HG03097 (cell line): ENCODE measurements at regions not wholly inside any gene's neighbourhood (a gene's known extent, or its start where the extent isn't known, plus 50 kb on each side); places are given as distances from the start of the nearest gene placed in this dataset.
A peak's percentile ranks its signal among the peaks of the same experiment; 100 is the strongest.

Experiments used
- ATAC-seq: cut with Tn5 transposase; IDR thresholded peaks from one replicate; pipeline ENCODE4 v1.9.1; 2021; ENCODE audit not compliant: unreplicated experiment, low FRiP score

DNA sequence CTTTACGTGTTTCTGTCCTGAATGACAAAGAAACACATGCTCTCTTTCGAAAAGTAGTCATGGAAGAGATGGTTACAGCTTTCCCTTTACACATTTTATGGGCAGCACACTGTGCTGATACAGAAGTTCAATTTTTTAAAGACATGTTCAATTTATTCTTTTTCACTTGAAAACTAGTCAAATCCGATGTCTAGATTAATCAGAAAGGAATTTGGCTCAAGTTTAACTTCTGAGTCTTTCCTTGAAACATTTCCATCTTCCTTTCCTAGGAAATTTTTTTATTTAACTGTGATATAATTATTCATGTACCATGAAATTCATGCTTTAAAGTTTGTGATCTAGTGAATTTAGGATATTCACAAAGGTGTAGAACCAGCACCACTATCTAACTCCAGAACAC, 360.1 kb downstream of the TNS3 start:
- ATAC-seq = no peak

DNA sequence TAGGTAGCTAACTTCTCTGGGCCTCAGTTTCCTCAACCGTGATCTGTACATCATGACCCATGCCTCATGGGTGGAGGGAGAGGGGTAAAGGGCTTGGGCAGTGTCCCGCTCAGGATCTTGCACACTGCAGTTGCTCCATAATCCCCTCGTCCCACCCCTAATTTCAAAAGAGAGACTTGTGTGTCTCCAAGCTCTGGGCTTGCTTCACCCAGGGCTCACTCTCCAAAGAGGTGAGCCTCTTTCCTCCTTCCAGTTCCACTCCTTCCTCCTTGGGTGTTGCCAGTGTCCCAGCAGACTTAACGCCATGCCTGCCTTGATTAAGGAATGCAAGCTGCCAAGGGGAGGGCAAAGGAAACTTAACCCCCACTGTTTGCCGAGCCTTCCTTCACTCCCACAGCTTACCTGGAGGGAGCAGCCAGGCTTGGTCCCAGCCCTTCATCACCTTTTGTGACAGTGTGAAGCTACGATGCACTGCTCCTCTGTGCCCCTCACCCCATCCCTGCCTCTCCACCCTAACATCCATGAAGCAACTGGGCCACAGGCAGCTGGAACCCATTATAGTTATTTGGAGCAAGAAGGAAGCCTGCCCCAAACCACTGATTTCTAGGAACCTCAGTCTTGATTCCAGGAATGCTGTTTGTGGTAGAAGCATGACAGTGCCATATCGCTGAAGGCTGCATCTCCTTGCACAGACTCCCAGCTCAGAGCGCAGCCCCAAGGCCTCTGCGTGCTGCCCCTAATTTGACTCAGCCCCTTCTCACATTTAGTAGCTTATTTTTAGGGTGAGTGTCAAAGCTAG, 363.3 kb downstream of the TNS3 start:
- no peak for ATAC-seq

DNA sequence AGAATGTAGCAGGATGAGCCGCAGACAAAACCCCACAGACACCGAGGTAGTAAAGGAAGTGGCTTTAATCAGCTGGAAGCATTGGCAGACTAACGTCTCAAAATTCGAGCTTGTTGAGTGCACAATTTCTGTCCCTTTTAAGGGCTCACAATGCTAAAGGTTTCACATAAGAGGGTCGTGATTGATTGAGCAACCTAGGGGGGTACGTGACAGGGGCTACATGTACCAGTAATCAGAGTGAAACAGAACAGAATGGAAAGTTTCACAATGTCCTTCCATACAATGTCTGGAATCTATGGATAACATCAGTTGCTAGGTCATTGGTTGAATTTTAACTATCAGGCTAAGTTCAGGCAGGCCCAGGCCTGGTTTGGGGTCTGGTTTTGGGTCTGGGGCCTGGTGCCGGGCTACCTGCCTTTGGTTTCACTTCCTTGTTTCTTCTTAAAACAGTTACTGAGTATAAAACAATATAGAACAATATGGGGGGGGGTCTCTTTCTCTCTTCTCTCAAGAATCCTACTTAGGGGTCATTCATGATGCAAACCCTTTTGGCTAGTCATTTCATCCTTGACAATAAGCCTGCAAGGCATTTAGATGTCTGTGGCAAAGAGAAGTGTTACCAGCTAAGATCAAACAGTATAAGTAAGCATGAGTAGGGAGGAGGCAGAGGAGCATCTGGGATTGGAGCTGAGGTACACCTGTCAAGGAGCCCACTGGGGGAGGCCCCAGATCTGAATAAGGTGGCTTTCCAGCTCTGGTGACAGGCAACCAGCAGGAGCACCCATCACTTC, 364.1 kb downstream of the TNS3 start:
- no peak for ATAC-seq

DNA sequence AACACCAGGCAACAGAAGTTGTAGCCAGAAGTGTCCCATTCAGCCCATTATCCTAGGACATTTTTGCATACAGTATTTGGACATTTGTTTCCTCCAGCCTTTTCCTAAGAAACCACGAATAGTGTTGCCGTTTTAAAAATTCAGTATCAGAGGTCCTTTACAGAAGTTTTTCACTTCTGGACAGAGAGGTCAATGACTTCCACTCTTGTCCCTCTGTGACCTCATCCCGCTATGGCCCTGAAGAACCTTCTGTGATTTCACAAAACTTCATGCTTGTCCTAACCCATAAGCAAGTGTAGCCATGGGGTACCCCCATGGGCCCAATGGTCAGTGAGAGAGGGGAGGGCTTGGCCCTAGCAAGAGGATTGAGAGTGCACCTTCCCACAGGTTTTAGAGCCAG, 364.8 kb downstream of the TNS3 start:
- no peak for ATAC-seq

DNA sequence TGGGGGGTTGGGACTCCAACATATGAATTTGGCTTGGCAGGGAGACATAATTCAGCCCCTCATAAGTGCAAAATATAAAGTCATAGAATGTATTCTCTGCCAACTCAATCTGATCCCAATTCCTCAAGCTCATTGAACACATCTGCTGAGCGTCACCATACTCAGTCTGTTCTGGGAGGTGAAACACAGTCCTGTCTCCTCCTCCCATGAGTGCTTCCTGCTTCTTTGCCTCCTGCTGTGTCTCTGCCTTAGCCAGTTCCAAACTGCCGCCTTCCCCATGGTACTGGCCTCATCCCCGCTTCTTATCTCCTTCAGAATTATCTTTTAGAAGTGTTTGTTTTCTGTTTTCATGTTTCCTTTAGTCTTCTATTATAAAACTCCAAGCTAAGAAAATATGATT, 365.5 kb downstream of the TNS3 start:
- no peak for ATAC-seq

DNA sequence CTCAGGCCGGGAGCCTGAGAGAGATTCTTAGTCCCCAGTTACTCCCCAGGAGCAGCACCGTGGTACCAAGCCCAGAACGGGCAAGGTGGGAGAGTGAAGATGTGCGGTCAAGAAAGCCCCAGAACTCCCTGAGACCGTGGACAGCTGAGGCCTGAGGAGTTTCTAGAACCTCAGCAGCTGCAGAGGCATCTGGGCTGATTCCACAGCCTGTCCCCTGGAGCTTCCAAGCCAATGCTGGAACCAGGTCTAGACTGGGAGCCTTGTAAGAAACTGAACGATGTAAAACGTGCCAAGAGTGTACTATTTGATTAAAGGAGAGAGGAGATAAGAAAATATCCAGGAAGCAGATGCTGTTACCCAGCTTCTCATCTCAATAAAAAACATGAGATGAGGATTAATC, 366.3 kb downstream of the TNS3 start:
- no peak for ATAC-seq

DNA sequence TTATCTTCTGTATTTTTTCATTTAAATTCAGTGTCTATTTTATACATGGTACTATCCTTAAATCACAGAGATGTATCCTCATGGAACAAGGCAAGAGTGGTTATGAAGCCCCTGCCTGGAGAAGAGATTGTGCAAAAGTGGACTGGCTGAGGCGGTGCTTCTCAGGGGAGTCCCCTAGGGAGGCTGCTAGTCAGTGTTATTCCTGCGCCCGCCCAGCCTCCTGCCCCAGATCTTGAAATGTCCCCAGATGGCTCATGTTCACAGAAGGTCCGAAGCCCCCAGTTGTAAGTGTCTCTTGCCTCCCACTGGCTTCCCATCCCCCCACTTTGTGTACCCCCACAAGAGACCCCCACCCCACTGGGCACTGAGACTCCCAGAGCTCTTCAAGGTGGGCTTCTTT, 366.9 kb downstream of the TNS3 start:
- ATAC-seq = no peak

DNA sequence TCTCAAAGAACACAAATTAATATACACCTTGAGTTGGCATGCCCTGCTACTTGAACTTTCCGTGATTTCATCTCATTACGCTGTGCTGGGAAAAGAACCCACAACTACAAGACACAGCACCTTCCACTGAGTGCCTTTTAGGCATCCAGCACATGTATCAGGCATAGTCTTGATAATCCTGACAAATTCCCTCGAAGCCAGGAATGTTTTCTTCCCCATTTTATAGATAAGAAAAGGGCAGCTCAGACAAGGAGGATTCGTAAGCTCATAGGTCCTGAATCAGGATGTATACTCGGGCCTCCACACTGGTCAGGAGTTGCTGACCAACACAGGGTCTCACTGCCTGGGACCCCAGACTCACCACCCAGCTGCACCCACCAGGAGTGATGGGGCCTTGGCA, 368.6 kb downstream of the TNS3 start:
- no peak for ATAC-seq

DNA sequence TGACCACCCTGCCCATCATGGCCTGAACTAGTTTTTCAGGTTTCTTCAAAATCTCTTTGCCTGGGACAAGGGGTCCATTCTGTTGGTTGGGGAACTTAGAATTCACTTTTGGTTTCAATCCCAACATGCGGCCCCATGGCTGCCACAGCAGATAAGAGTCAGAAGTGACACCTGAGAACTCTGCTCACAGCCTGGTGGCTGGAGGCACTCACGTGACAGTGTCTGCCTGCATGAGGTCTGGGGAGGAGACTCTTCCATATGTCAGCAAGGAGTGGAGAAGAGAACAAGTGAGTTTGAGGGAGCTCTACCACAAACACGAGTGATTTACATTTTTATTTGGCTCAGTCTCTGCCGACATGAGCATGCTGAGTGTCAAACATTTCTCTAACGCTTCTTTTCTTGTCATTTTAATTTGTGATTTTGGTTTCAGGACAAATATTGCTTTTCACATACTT, 370.4 kb downstream of the TNS3 start:
- ATAC-seq = no peak

DNA sequence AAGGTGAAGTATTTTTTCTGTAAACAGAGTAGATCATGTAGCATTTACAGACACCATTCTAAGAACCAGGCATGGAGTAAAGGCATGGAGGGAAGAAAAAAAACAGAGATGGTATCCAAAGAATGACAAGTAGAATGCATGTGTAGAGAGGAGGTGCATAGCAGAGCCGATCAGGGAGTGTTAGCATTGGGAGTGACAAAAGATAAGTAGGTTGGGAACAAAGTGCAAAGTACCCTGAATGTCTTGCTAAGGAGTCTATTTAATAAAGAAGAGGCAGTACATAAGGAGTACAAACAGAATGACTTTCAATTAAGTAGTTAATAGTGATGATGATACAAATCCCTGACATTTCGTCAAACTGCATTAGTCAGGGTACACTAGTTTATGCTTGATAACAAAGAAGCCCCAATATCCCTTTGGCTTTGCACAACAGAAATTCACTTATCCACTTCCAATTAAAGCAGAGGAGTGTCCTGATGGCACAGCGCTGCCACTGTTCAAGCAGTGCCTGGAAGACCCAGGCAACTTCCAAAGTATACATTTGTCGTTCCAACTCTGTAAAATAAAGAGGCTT, 371.5 kb downstream of the TNS3 start:
- ATAC-seq = no peak

DNA sequence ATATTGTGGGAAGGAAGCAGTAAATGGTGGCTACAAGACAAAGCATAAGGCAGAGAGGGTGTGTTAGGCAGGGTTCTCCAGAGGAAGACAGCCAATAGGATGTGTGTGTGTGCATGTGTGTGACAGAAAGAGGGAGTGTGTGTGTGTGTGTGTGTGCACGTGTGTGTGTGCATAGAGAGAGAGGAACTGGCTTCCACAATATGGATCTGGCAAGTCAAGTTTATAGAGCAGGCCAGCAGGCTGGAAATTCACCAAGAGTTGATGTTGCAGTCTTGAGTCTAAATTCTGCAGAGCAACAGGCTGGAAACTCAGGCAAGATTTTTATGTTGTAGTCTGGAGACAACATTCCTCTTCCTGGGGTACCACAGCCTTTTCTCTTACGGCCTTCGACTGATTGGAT, 374.0 kb downstream of the TNS3 start:
- ATAC-seq = no peak

DNA sequence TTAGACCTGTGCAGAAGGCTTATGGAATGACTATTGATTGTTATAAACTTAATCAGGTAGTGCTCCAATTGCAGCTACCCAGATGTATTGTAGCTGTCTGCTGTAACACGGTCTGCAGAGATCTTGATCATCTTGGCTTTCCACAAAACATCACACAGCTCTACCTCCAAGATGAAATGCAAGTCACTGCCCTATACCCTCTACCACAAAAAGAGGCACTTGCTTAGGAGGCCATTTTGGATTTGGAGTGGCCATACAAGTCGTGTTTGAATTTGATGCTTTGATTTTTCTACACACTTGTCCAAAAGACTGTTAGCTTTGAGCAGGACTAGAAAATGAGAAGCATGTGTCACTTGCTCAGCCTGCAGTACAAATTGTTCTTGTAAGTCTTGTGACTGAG, 377.2 kb downstream of the TNS3 start:
- ATAC-seq = no peak

DNA sequence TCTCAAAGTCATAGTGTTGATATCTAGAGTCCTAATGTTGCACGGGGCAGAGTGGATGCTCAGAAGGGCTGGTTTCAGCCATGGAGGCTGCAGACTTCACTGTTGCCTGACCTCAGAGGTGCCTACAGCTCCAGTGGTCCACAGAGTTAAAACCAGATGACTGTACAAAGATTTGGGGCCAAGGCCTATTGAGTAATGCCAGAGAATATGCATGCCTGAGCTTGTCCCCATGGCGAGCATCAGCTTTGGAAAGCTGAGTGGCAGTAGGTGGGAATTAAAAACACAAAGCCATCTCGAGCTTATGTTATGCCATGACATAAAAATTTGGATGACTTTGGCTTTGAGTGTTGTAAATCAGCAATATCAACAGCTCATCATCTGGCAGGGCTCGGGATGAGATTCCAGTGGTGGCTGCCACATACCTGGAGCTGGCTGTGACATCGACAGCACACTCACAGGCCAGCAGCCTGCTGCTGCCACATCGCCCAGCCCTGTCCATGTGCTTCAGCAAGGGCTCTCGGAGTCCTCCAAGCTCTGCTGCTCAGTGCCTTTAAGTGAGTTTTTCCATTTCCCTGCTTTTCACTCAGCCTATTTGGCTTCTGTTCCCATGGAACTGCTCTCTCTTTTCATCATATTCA, 379.6 kb downstream of the TNS3 start:
- no peak for ATAC-seq

DNA sequence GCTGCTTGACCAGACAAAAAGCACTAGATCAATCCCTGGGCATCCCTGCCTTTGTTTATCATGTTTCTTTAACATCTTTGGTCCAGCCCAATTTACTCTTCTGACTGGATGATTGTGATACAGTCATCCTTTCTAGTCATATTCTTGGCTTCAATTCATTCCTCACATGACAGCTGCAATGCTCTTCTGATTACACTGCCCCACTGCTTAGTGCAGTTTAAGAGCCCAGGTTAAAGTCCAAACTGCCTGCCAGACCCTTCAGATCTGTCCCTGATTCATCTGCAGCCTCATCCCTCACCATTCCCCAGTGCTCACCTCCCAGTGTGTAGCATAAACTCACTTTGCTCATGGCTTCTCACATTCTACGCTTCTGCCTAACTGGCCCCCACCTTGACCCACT, 383.8 kb downstream of the TNS3 start:
- no peak for ATAC-seq

DNA sequence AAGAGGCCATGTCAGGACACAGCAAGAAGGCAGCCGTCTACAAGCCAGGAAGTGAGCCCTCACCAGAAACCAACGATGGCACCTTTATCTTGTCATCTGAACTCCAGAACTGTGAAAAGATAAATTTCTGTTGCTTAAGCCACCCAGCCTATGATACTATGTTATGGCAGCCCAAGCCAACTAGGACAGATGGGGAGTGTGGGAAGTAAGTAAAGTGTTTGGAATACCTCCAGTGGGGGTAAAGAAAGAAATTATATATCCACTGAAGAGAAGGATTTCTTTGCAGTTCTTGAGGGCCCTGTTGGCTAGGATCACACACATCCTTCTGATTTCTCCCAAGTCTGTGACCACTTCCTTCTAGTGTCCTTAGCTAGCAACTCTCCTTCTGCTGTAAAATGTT, 384.4 kb downstream of the TNS3 start:
- no peak for ATAC-seq

DNA sequence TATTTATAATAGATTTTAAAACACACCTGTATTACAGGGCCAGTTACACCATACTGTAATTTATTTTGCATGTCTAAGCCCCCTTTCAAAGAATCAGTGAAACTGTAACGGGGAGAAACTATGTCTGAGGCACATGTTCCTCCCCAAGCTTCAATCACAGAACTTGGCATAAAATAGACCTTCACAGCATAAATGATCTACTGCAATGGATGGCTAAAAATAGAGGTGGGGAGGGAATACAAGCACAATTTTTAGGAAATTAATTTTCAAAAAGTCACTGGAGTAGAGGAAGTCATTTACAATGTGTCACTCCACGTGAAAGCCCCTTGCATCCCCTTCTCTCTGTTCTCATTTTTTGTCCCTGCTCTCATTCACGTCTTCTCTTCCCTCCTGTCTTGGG, 385.2 kb downstream of the TNS3 start:
- ATAC-seq = no peak

DNA sequence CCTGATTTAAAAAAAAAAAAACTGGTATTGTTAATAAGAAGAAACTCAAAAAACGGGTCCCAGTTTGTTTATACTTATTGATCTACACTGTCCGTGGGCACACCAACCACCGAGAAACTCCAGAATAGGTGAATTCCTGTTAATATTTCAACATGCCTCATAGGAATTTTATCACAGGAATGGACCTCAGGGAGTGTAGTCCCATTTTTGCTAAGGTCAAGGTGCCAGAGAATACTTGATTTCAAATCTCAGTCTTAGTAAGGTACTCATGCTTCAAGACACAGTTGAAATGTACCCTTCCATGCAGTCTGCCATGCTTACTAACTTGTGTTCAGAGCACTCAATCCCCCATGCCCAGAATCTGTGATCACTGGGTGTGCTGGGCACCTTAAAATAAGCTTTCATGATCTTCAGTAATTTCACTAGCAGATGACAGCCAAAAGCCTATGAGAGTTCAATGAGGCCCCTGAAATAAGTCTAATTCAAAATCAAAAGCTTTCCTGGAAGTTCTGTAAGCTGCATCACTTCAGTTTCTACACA, 385.7 kb downstream of the TNS3 start:
- no peak for ATAC-seq

DNA sequence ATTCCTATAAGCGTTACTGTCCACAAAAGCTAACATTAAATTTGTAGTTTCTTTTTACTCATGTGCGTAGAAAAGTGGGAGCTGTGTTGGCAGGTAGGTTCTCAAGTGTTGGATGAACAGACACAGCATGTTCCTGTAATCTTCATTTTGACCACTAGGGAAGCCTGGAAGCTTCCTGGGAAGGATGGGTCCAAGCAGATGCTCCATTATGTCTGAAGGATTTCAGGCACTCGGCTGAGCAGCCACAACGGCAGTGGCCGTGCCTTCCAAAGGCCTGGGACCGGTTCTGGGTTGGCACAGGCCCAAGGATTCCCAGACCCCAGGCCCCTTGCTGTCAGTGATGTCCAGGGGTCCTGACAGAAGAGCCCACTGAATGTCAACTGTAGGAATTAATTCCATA, 386.3 kb downstream of the TNS3 start:
- no peak for ATAC-seq

DNA sequence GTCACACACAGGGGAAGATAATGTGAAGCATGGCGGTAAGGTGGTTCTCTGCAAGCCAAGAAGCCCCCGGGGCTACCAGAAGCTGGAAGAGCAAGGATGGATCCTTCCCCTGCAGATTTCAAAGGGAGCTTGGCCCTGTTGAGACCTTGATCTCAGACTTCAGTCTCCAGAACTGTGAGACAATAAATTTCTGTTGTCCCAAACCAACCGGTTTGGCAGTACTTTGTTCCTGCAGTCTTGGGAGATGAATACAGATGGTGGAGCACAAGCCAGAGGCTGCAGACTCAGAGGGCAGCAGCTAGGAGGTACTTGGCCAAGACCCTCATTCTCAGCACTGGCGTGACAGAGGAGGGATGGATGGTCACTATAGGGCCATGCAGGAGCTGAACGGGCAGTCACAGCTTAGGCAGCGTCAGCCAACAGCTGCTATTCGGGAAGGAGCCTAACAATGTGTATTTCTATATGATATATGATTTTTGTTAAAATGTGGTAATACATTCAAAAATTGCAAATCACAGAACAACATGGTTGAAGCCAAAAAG, 387.3 kb downstream of the TNS3 start:
- no peak for ATAC-seq

DNA sequence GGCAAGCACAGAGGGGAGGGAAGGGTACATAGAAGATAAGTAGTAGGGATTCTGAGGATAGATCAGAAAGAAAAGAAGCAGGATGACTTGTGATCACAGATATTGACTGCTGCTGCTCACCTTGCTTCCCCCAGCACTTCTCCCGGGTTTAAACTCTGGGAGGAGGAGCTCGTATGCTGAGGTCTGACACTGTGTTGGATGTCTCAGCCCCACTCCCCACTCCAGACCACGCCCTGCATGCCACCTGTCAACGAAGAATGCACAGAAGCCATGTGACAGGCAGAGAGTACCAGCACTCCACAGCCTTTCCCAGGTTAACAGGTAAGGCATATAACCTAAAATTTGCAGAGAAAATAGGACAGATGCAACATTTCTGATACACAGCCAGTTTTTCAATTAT, 388.9 kb downstream of the TNS3 start:
- no peak for ATAC-seq

DNA sequence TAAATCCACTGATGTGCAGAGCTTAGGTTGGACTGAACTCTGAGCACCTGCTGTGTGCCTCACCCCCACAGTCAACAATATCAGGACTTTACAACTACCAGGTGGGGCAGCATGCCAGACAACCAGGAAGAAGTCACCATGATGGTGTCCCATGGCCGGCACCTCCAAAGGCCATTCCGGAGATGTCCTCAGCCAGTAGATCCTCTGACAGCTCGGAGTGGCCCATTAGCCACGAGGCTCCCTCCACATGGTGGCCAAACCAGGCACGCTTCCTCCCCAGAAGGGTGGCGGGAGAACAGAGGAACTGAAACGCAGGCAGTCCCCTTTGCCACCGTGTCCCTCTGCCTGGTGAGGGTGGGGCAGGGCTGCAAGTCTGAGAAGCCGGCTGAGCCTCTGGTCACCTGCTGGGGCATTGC, 390.0 kb downstream of the TNS3 start:
- peak; percentile 64 for ATAC-seq
